GM12878 (cell line): ENCODE measurements at regions not wholly inside any gene's neighbourhood (a gene's known extent, or its start where the extent isn't known, plus 50 kb on each side); places are given as distances from the start of the nearest gene placed in this dataset.

Experiments
- ATAC-seq: fragments of 200-7000 bp; cut with Tn5 transposase; 3 replicates; pipeline ENCODE4 v1.9.1; 2020; ENCODE audit warnings: mild to moderate bottlenecking, moderate library complexity
- BruUV-seq: library from RNA; stranded (reverse); fragments of 400-500 nt; replicated peaks from 2 replicates; lab custom pipeline; 2021; lab: Mats Ljungman, UMichigan
- CTCF ChIA-PET: fragments of 300-600 bp; sonication (Branson Sonifier 250); formaldehyde crosslinking; extraction: SDS; loops from one replicate; lab custom pipeline; 2021; ENCODE audit warnings: inconsistent platforms; lab: Yijun Ruan, JAX
- POLR2A ChIA-PET: fragments of 350-600 bp; formaldehyde crosslinking; extraction: SDS; loops from one replicate; lab custom pipeline; 2021; ENCODE audit warnings: inconsistent platforms; lab: Charles Lee
- RAD21 ChIA-PET: fragments of 300-600 bp; sonication (Branson Sonifier 250); formaldehyde crosslinking; loops from one replicate; lab custom pipeline; 2023; ENCODE audit warnings: antibody characterized with exemption; ENCODE audit not compliant: unreplicated experiment; lab: Charles Lee
- SMC1A ChIA-PET: fragments of 300-600 bp; sonication (Branson Sonifier 250); formaldehyde crosslinking; loops from one replicate; lab custom pipeline; 2023; ENCODE audit not compliant: unreplicated experiment, uncharacterized antibody; lab: Charles Lee
- DNase-seq: peaks from one replicate; pipeline ENCODE4 v3.0.0-alpha.2; 2011; ENCODE audit warnings: low read depth, low spot score
- FAIRE-seq: peaks from 3 replicates; lab custom pipeline; 2011; peaks lifted over from hg19 to GRCh38; lab: Jason Lieb, UNC
- H2AFZ ChIP-seq: 2 replicates; pipeline ENCODE4 v1.6.0; 2011; ENCODE audit warnings: low read depth, low read length, control low read depth; ENCODE audit not compliant: control insufficient read depth
- H3K27ac ChIP-seq: 2 replicates; pipeline ENCODE4 v1.5.1; 2011; ENCODE audit warnings: control low read depth; ENCODE audit not compliant: control insufficient read depth, insufficient read depth
- H3K27me3 ChIP-seq, 2 experiments: replicated peaks in 1 of 2; 2 replicates each; pipeline versions ENCODE4 v1.6.0 to v1.6.1; 2011; ENCODE audit warnings: low read length in 1 of 2; ENCODE audit not compliant: control insufficient read depth in 2 of 2, insufficient read depth in 2 of 2
- H3K36me3 ChIP-seq, 2 experiments: 2 replicates each; pipeline ENCODE4 v1.5.1; 2011; ENCODE audit warnings: low read length in 1 of 2; ENCODE audit not compliant: control insufficient read depth in 2 of 2, insufficient read depth in 2 of 2
- H3K4me1 ChIP-seq: 2 replicates; pipeline ENCODE4 v1.6.1; 2011; ENCODE audit warnings: mild to moderate bottlenecking, low read length, moderate library complexity, mixed read lengths; ENCODE audit not compliant: control insufficient read depth, insufficient read depth
- H3K4me2 ChIP-seq: 2 replicates; pipeline ENCODE4 v1.6.0; 2011; ENCODE audit warnings: control low read depth; ENCODE audit not compliant: control insufficient read depth, insufficient read depth
- H3K4me3 ChIP-seq: fragments of 200-600 bp; sonication (generic); 2 replicates; pipeline ENCODE4 v1.5.1; 2016
- H3K79me2 ChIP-seq: 2 replicates; pipeline ENCODE4 v1.6.0; 2011; ENCODE audit warnings: low read length; ENCODE audit not compliant: control insufficient read depth, insufficient read depth
- H3K9ac ChIP-seq: 2 replicates; pipeline ENCODE4 v1.8.0; 2011; ENCODE audit warnings: low read length, control low read depth, mixed read lengths; ENCODE audit not compliant: control insufficient read depth, insufficient read depth
- H3K9me3 ChIP-seq: replicated peaks from 3 replicates; pipeline ENCODE4 v1.5.1; 2011; ENCODE audit warnings: mild to moderate bottlenecking, low read length; ENCODE audit not compliant: control insufficient read depth, insufficient read depth
- H4K20me1 ChIP-seq: 2 replicates; pipeline ENCODE4 v1.6.0; 2011; ENCODE audit not compliant: control insufficient read depth, insufficient read depth
- ATF2 ChIP-seq: IDR thresholded peaks from 2 replicates; pipeline ENCODE4 v1.6.1; 2012; ENCODE audit warnings: low read length, inconsistent platforms
- BHLHE40 ChIP-seq, 2 experiments: fragments of 450-650 bp in 1 of 2; IDR thresholded peaks; 2 replicates each; pipeline ENCODE4 v1.6.1; 2011 to 2017; ENCODE audit warnings: low read depth in 2 of 2, borderline replicate concordance in 1 of 2, improper control_type of control experiment in 1 of 2, low read length in 1 of 2, mild to moderate bottlenecking in 1 of 2
- CBX5 ChIP-seq: sonication (generic); IDR thresholded peaks from 2 replicates; pipeline ENCODE4 v1.6.1; 2016; ENCODE audit warnings: low read depth, moderate library complexity, mild to moderate bottlenecking, inconsistent platforms
- CREB1 ChIP-seq: IDR thresholded peaks from 2 replicates; pipeline ENCODE4 v1.6.1; 2012; ENCODE audit warnings: low read depth, mild to moderate bottlenecking, inconsistent platforms
- HDAC2 ChIP-seq: fragments of 200-600 bp; sonication (generic); IDR thresholded peaks from 2 replicates; pipeline ENCODE4 v1.6.1; 2017
- HDAC6 ChIP-seq: fragments of 200-600 bp; sonication (generic); IDR thresholded peaks from one replicate; pipeline ENCODE4 v1.8.0; 2017; ENCODE audit warnings: antibody characterized with exemption; ENCODE audit not compliant: unreplicated experiment
- IKZF1 ChIP-seq: fragments of 450-650 bp; conservative IDR thresholded peaks from 2 replicates; pipeline ENCODE4 v1.6.1; 2017; ENCODE audit warnings: antibody characterized with exemption, mild to moderate bottlenecking
- MAX ChIP-seq: IDR thresholded peaks from 2 replicates; pipeline ENCODE4 v1.6.1; 2012; ENCODE audit warnings: low read depth, low read length, improper control_type of control experiment
- MYB ChIP-seq: fragments of 150-350 bp; IDR thresholded peaks from 2 replicates; pipeline ENCODE4 v1.6.1; 2014; ENCODE audit warnings: mild to moderate bottlenecking, low read depth, low read length, borderline replicate concordance
- NFIC ChIP-seq: IDR thresholded peaks from 2 replicates; pipeline ENCODE4 v1.6.1; 2012; ENCODE audit warnings: low read depth, mild to moderate bottlenecking, inconsistent platforms, low read length, moderate library complexity
- NFYB ChIP-seq: IDR thresholded peaks from 2 replicates; pipeline ENCODE4 v1.6.1; 2011; ENCODE audit warnings: low read depth, mild to moderate bottlenecking, low read length, improper control_type of control experiment, moderate library complexity; ENCODE audit not compliant: insufficient read depth
- PRDM15 ChIP-seq: fragments of 450-650 bp; formaldehyde crosslinking; IDR thresholded peaks from 2 replicates; pipeline ENCODE4 v1.4.0; 2020; ENCODE audit warnings: mild to moderate bottlenecking, moderate library complexity
- RFX5 ChIP-seq: IDR thresholded peaks from 2 replicates; pipeline ENCODE4 v1.6.1; 2011; ENCODE audit warnings: low read depth, low read length, improper control_type of control experiment
- SMC3 ChIP-seq: IDR thresholded peaks from 2 replicates; pipeline ENCODE4 v1.6.1; 2011; ENCODE audit warnings: low read length, improper control_type of control experiment, borderline replicate concordance
- SPI1 ChIP-seq: IDR thresholded peaks from 2 replicates; pipeline ENCODE4 v1.6.1; 2011; ENCODE audit warnings: low read depth, mild to moderate bottlenecking, low read length, moderate library complexity, borderline replicate concordance; ENCODE audit not compliant: insufficient read depth
- USF1 ChIP-seq: IDR thresholded peaks from 2 replicates; pipeline ENCODE4 v1.6.1; 2011; ENCODE audit warnings: borderline replicate concordance, low read depth, mild to moderate bottlenecking, moderate library complexity, mixed read lengths, low read length; ENCODE audit not compliant: insufficient read depth; ENCODE audit errors: extremely low read length
- ZNF217 ChIP-seq: fragments of 450-650 bp; IDR thresholded peaks from 2 replicates; pipeline ENCODE4 v1.6.1; 2017; ENCODE audit warnings: antibody characterized with exemption, mild to moderate bottlenecking
- ZNF24 ChIP-seq: fragments of 450-650 bp; IDR thresholded peaks from 2 replicates; pipeline ENCODE4 v1.6.1; 2017; ENCODE audit warnings: antibody characterized with exemption, mild to moderate bottlenecking
- WGBS: methylation state at CpG from one replicate; pipeline ENCODE4 v1.1.6; 2016; ENCODE audit warnings: low lambda C conversion rate; ENCODE audit not compliant: insufficient replicate concordance, insufficient coverage; ENCODE audit errors: missing lambda C conversion rate; 5-methylcytosine and 5-hydroxymethylcytosine counted together
- in situ Hi-C: fragments of 300-500 bp; cut with MboI; formaldehyde crosslinking; loops from 9 replicates; pipeline ENCODE4 v1.14.3; 2018; ENCODE audit warnings: mixed read lengths
- intact Hi-C: fragments of 100-400 bp; cut with micrococcal nuclease; formaldehyde crosslinking; loops from one replicate; pipeline ENCODE4 v1.14.2; 2022; ENCODE audit not compliant: unreplicated experiment

- TF ChIP-seq SMC3 (no peak), IKZF1 (no peak), HDAC2 (no peak), ZNF24 (no peak), CREB1 (no peak), RFX5 (no peak), PRDM15 (no peak)
Measured at GRCh38 chr18:78154853-78155252, 824.8 kb upstream of the SALL3 start (continued).

- H3K79me2 ChIP-seq: no peaks in the 10 kb centered on the region
- in situ Hi-C loops: no loop called here
- TF ChIP-seq BHLHE40 (IDR thresholded peaks at IDR 0.05; ENCODE audit: borderline replicate concordance in 1 of 2, low read depth in 2 of 2, low read length in 1 of 2) (no peak), ATF2 (no peak), HDAC6 (no peak), CBX5 (no peak), SPI1 (no peak), ZNF217 (no peak), MAX (no peak), USF1 (no peak), MYB (no peak), NFYB (no peak), NFIC (no peak)
Measured at GRCh38 chr18:78156466-78156865, 823.2 kb upstream of the SALL3 start.

More at GRCh38 chr18:78156466-78156865, 823.2 kb upstream of the SALL3 start:
- no peak for ATAC-seq
- CTCF ChIA-PET: no interaction called here
- SMC1A ChIA-PET: no interaction called here
- no peak for FAIRE-seq
- no TSS peak for BruUV-seq
- H3K4me3 ChIP-seq: no peak overlapping the region
- no peaks in the 10 kb centered on the region for H4K20me1 ChIP-seq
- H3K9ac ChIP-seq: no peak overlapping the region
- 0% methylated on average over 1 of the region's 1 CpG for WGBS
- no peak overlapping the region for H3K4me2 ChIP-seq
- H2AFZ ChIP-seq: no peak overlapping the region
- H3K9me3 ChIP-seq: no peaks in the 10 kb centered on the region; the same call in 2 of the 3 replicates
- POLR2A ChIA-PET: no interaction called here
- H3K36me3 ChIP-seq: no peaks in the 10 kb centered on the region
- RAD21 ChIA-PET: no interaction called here
- no peaks in the 10 kb centered on the region for H3K4me1 ChIP-seq
- intact Hi-C loops: no loop called here
- H3K27me3 ChIP-seq: no peaks in the 10 kb centered on the region
- H3K27ac ChIP-seq: no peak overlapping the region
- DNase-seq: no peak
